HEK293 (cell line): ENCODE measurements at regions not wholly inside any gene's neighbourhood (a gene's known extent, or its start where the extent isn't known, plus 50 kb on each side); places are given as distances from the start of the nearest gene placed in this dataset.
A peak's percentile ranks its signal among the peaks of the same experiment; 100 is the strongest.

Source experiments
- BCL11A ChIP-seq: fragments of 450-650 bp; formaldehyde crosslinking; IDR thresholded peaks from 2 replicates; pipeline ENCODE4 v1.5.1; 2016; ENCODE audit warnings: low read depth, missing biosample characterization, missing genetic modification characterization
- BCL11B ChIP-seq: fragments of 450-650 bp; formaldehyde crosslinking; IDR thresholded peaks from 2 replicates; pipeline ENCODE4 v1.5.1; 2016; ENCODE audit warnings: low read depth, missing biosample characterization, missing genetic modification characterization
- GFI1B ChIP-seq: fragments of 450-650 bp; formaldehyde crosslinking; IDR thresholded peaks from 2 replicates; pipeline ENCODE4 v1.5.1; 2016; ENCODE audit warnings: missing biosample characterization, missing genetic modification characterization
- GLI2 ChIP-seq: fragments of 450-650 bp; formaldehyde crosslinking; IDR thresholded peaks from 2 replicates; pipeline ENCODE4; 2017; ENCODE audit warnings: missing biosample characterization, missing genetic modification characterization, low read depth, borderline replicate concordance
- GLI4 ChIP-seq: fragments of 450-650 bp; formaldehyde crosslinking; IDR thresholded peaks from 2 replicates; pipeline ENCODE4 v1.5.1; 2016; ENCODE audit warnings: missing biosample characterization, missing genetic modification characterization
- MYNN ChIP-seq: fragments of 450-650 bp; formaldehyde crosslinking; IDR thresholded peaks from 2 replicates; pipeline ENCODE4 v1.5.1; 2016; ENCODE audit warnings: missing biosample characterization, missing genetic modification characterization, borderline replicate concordance
- MZF1 ChIP-seq: fragments of 450-650 bp; formaldehyde crosslinking; IDR thresholded peaks from 2 replicates; pipeline ENCODE4 v1.5.1; 2017; ENCODE audit warnings: missing biosample characterization, missing genetic modification characterization, borderline replicate concordance
- YY2 ChIP-seq: fragments of 450-650 bp; formaldehyde crosslinking; IDR thresholded peaks from 2 replicates; pipeline ENCODE4 v1.5.1; 2016; ENCODE audit warnings: missing biosample characterization, missing genetic modification characterization
- ZBTB20 ChIP-seq: fragments of 450-650 bp; formaldehyde crosslinking; IDR thresholded peaks from 2 replicates; pipeline ENCODE4 v1.5.1; 2016; ENCODE audit warnings: missing biosample characterization, missing genetic modification characterization
- ZBTB48 ChIP-seq: fragments of 450-650 bp; formaldehyde crosslinking; IDR thresholded peaks from 2 replicates; pipeline ENCODE4 v1.5.1; 2016; ENCODE audit warnings: missing biosample characterization, missing genetic modification characterization
- ZNF138 ChIP-seq: fragments of 450-650 bp; formaldehyde crosslinking; IDR thresholded peaks from 2 replicates; pipeline ENCODE4 v1.5.1; 2016; ENCODE audit warnings: missing biosample characterization, missing genetic modification characterization, borderline replicate concordance
- ZNF146 ChIP-seq: fragments of 450-650 bp; formaldehyde crosslinking; IDR thresholded peaks from 2 replicates; pipeline ENCODE4 v1.5.1; 2016; ENCODE audit warnings: missing biosample characterization, missing genetic modification characterization
- ZNF2 ChIP-seq: fragments of 450-650 bp; formaldehyde crosslinking; IDR thresholded peaks from 2 replicates; pipeline ENCODE4 v1.5.1; 2016; ENCODE audit warnings: missing biosample characterization, missing genetic modification characterization
- ZNF202 ChIP-seq: fragments of 450-650 bp; formaldehyde crosslinking; IDR thresholded peaks from 2 replicates; pipeline ENCODE4 v1.5.1; 2016; ENCODE audit warnings: missing biosample characterization, missing genetic modification characterization, borderline replicate concordance
- ZNF221 ChIP-seq: fragments of 450-650 bp; formaldehyde crosslinking; IDR thresholded peaks from 2 replicates; pipeline ENCODE4 v1.5.1; 2017; ENCODE audit warnings: missing biosample characterization, missing genetic modification characterization, borderline replicate concordance
- ZNF341 ChIP-seq: fragments of 450-650 bp; formaldehyde crosslinking; IDR thresholded peaks from 2 replicates; pipeline ENCODE4; 2016; ENCODE audit warnings: low read depth, missing biosample characterization, missing genetic modification characterization
- ZNF391 ChIP-seq: fragments of 450-650 bp; formaldehyde crosslinking; IDR thresholded peaks from 2 replicates; pipeline ENCODE4 v1.5.1; 2016; ENCODE audit warnings: low read depth, missing biosample characterization, missing genetic modification characterization, borderline replicate concordance
- ZNF473 ChIP-seq: fragments of 450-650 bp; formaldehyde crosslinking; IDR thresholded peaks from 2 replicates; pipeline ENCODE4 v1.5.1; 2017; ENCODE audit warnings: missing biosample characterization, missing genetic modification characterization
- ZNF513 ChIP-seq: fragments of 450-650 bp; IDR thresholded peaks from 2 replicates; pipeline ENCODE4 v1.5.1; 2018; ENCODE audit warnings: missing biosample characterization, missing genetic modification characterization
- ZNF518A ChIP-seq: fragments of 450-650 bp; formaldehyde crosslinking; conservative IDR thresholded peaks from 2 replicates; pipeline ENCODE4 v1.5.1; 2016; ENCODE audit warnings: low read depth, missing biosample characterization, missing genetic modification characterization
- ZNF549 ChIP-seq: fragments of 450-650 bp; IDR thresholded peaks from 2 replicates; pipeline ENCODE4 v1.5.1; 2018; ENCODE audit warnings: missing biosample characterization, missing genetic modification characterization, mild to moderate bottlenecking, inconsistent platforms, moderate library complexity
- ZNF580 ChIP-seq: fragments of 450-650 bp; formaldehyde crosslinking; IDR thresholded peaks from 2 replicates; pipeline ENCODE4 v1.5.1; 2016; ENCODE audit warnings: missing biosample characterization, missing genetic modification characterization
- ZNF600 ChIP-seq: fragments of 450-650 bp; formaldehyde crosslinking; IDR thresholded peaks from 2 replicates; pipeline ENCODE4 v1.5.1; 2016; ENCODE audit warnings: missing biosample characterization, missing genetic modification characterization
- ZNF621 ChIP-seq: fragments of 450-650 bp; formaldehyde crosslinking; IDR thresholded peaks from 2 replicates; pipeline ENCODE4 v1.5.1; 2017; ENCODE audit warnings: missing biosample characterization, missing genetic modification characterization
- ZNF664 ChIP-seq: fragments of 450-650 bp; formaldehyde crosslinking; IDR thresholded peaks from 2 replicates; pipeline ENCODE4 v1.5.1; 2016; ENCODE audit warnings: missing biosample characterization, missing genetic modification characterization
- ZNF704 ChIP-seq: fragments of 450-650 bp; formaldehyde crosslinking; IDR thresholded peaks from 2 replicates; pipeline ENCODE4 v1.5.1; 2016; ENCODE audit warnings: missing biosample characterization, missing genetic modification characterization
- ZNF707 ChIP-seq: fragments of 450-650 bp; formaldehyde crosslinking; IDR thresholded peaks from 2 replicates; pipeline ENCODE4 v1.5.1; 2016; ENCODE audit warnings: missing biosample characterization, missing genetic modification characterization
- ZNF768 ChIP-seq: fragments of 450-650 bp; formaldehyde crosslinking; IDR thresholded peaks from 2 replicates; pipeline ENCODE4 v1.5.1; 2018; ENCODE audit warnings: missing biosample characterization, mild to moderate bottlenecking, missing genetic modification characterization
- ZNF777 ChIP-seq: fragments of 450-650 bp; formaldehyde crosslinking; IDR thresholded peaks from 2 replicates; pipeline ENCODE4 v1.5.1; 2017; ENCODE audit warnings: missing biosample characterization, missing genetic modification characterization, borderline replicate concordance

GRCh38 chr10:118195729-118196128, 146.4 kb downstream of the FAM204A start (continued):
- TF ChIP-seq GFI1B, result no peak
- no peak for TF ChIP-seq ZNF473 (tag by site-specific recombination)
- TF ChIP-seq BCL11B (tag by site-specific recombination), result no peak
- TF ChIP-seq ZNF777, result no peak
- no peak for TF ChIP-seq ZNF518A
- no peak for TF ChIP-seq ZNF513 (tag by site-specific recombination)
- TF ChIP-seq ZNF2 (tag by site-specific recombination), result no peak
- no peak for TF ChIP-seq ZNF549 (tag by site-specific recombination)
- no peak for TF ChIP-seq ZNF707 (tag by site-specific recombination)
- TF ChIP-seq GLI2, result no peak
- no peak for TF ChIP-seq ZNF600 (tag by site-specific recombination)
- TF ChIP-seq ZNF202, result no peak
- peak; percentile 94 for TF ChIP-seq ZNF146
- no peak for TF ChIP-seq ZBTB20 (tag by site-specific recombination)
- TF ChIP-seq ZNF580, result 0 out of 2 replicates have a peak, but pooled peaks have one; percentile 21
- no peak for TF ChIP-seq ZBTB48 (tag by site-specific recombination)
- no peak for TF ChIP-seq ZNF768 (tag by site-specific recombination)
- no peak for TF ChIP-seq MYNN (tag by site-specific recombination)
- no peak for TF ChIP-seq ZNF621
- TF ChIP-seq BCL11A, result no peak
- TF ChIP-seq ZNF664 (tag by site-specific recombination), result 0 out of 2 replicates have a peak, but pooled peaks have one; percentile 42
- no peak for TF ChIP-seq YY2 (tag by site-specific recombination)
- no peak for TF ChIP-seq GLI4 (tag by site-specific recombination)
- TF ChIP-seq ZNF391 (tag by site-specific recombination), result no peak
- TF ChIP-seq ZNF221, result no peak
- peak; percentile 45; the same call in 1 of the 2 replicates for TF ChIP-seq MZF1 (tag by site-specific recombination)
- no peak for TF ChIP-seq ZNF341 (tag by site-specific recombination)
- no peak for TF ChIP-seq ZNF138 (tag by site-specific recombination)
- TF ChIP-seq ZNF704 (tag by site-specific recombination), result no peak
